SJCRH30 (cell line): ENCODE measurements at regions not wholly inside any gene's neighbourhood (a gene's known extent, or its start where the extent isn't known, plus 50 kb on each side); places are given as distances from the start of the nearest gene placed in this dataset.

Experiments used
- DNase-seq, 2 experiments: peaks; one replicate each; pipeline ENCODE4 v3.0.0-alpha.2; 2015 to 2020
- H3K27ac ChIP-seq: fragments of 250-450 bp; sonication (Bioruptor Pico); 2 replicates; pipeline ENCODE4 v1.5.1; 2020; ENCODE audit warnings: mild to moderate bottlenecking, moderate library complexity
- H3K27me3 ChIP-seq: fragments of 250-450 bp; sonication (Bioruptor Pico); 2 replicates; pipeline ENCODE4 v1.5.1; 2020; ENCODE audit warnings: mild to moderate bottlenecking, moderate library complexity
- H3K36me3 ChIP-seq: fragments of 250-450 bp; sonication (Bioruptor Pico); 2 replicates; pipeline ENCODE4 v1.5.1; 2020; ENCODE audit warnings: mild to moderate bottlenecking, moderate library complexity
- H3K4me1 ChIP-seq: fragments of 250-450 bp; sonication (Bioruptor Pico); 2 replicates; pipeline ENCODE4 v1.5.1; 2020; ENCODE audit warnings: mild to moderate bottlenecking, moderate library complexity
- H3K4me3 ChIP-seq: fragments of 250-450 bp; sonication (Bioruptor Pico); 2 replicates; pipeline ENCODE4 v1.5.1; 2020; ENCODE audit warnings: mild to moderate bottlenecking, moderate library complexity
- H3K9me3 ChIP-seq: fragments of 250-450 bp; sonication (Bioruptor Pico); replicated peaks from 2 replicates; pipeline ENCODE4 v1.5.1; 2020; ENCODE audit warnings: mild to moderate bottlenecking, moderate library complexity

DNA sequence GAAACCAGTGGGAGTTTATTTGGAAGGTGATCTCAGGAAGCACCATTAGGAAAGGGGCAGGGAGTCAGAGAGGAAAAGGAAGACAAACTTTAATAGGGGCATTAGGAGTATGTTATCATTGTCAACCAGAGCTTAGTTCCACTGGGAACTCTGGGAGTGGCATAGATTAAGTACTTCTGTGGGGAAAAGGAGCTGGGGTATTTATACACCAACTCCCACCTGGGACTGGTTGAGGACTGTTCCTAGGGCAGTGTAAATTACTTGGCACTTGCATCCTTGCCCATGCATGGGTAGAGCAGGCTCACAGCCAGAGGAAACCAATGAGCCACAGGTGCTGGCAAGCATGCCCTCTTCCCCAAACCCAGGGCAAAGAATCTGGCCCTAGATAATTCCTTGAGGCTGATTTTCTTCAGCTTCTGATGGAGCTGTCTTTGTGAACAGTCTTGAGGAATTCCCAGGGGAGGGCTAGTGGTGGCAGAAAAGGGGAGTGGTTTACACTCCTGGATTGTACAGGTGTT, 541.2 kb downstream of the MIAT start:
- Histone ChIP-seq H3K27me3 (no peaks in the 10 kb centered on the region), H3K4me1 (peaks cover 22% of the 10 kb centered on the region), H3K36me3 (no peaks in the 10 kb centered on the region), H3K27ac (no peak overlapping the region), H3K4me3 (no peak overlapping the region), H3K9me3 (0 out of 2 replicates have a peak, but pooled peaks cover 3% of the 10 kb centered on the region)
- DNase-seq, result no peak

DNA sequence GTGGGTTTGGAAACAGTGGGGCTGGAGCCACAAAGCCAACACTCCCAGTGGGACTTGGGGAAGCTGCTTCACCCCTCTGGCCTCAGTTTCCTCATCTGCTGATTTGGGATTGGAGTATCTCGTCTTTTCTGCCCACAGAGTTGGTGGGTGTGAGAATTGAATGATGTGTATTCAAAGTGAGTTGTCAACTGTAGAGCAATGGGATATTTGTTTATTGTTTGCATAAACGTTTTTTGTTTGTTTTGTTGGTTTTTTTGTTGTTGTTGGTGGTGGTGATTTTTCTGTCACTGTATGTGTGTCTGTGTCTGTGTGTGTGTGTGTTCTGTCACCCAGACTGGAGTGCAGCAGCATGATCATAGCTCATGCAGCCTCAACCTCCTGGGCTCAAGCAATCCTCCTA, 542.0 kb downstream of the MIAT start:
- Histone ChIP-seq H3K9me3 (0 out of 2 replicates have a peak, but pooled peaks cover 3% of the 10 kb centered on the region), H3K4me1 (peaks cover 22% of the 10 kb centered on the region), H3K27me3 (no peaks in the 10 kb centered on the region), H3K27ac (no peak overlapping the region), H3K36me3 (no peaks in the 10 kb centered on the region), H3K4me3 (no peak overlapping the region)
- DNase-seq, result no peak

DNA sequence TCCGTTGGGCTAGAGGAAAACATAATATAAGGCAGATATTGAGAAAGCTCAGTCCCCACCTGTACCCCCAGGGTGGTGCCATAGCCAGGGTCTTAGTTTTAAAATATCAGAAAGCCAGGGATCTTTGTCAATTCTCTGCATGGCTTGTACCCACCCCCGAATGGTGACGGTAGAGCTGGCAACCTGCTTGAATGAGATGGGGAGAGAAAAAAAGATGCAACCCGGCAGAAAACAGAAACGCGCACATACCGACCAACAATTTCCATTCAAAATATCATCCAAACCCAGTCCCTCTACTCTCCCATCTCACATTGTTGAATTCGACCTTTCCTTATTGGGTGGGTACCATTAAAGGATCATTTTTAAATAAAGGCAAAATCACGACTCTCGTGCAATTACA, 543.9 kb downstream of the MIAT start:
- H3K27ac ChIP-seq, result no peak overlapping the region
- H3K9me3 ChIP-seq, result peaks cover 3% of the 10 kb centered on the region; the same call in 1 of the 2 replicates
- no peak overlapping the region for H3K4me3 ChIP-seq
- no peaks in the 10 kb centered on the region for H3K36me3 ChIP-seq
- peaks cover 17% of the 10 kb centered on the region for H3K4me1 ChIP-seq
- DNase-seq, result no peak
- no peaks in the 10 kb centered on the region for H3K27me3 ChIP-seq

DNA sequence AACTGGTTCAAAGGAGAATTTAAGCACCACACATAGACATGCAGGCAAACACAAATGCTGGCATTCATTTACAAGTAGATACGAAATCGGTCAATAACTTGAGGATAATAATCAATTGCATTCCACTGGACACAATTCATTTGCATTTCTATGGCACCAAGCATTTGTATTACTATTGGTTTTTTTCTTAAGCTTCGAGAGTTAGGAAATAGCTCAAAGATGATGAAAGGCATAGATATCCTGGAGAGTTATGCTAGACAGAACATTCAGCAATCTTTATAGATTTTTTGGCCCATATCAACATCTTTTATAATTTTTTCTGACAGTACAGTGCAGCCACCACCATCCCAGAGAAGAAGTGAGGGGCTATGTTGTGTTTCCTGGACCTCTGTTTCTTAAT, 544.4 kb downstream of the MIAT start:
- H3K27me3 ChIP-seq, result no peaks in the 10 kb centered on the region
- H3K4me3 ChIP-seq, result no peak overlapping the region
- DNase-seq, result no peak
- H3K4me1 ChIP-seq, result peaks cover 17% of the 10 kb centered on the region
- peaks cover 3% of the 10 kb centered on the region; the same call in 1 of the 2 replicates for H3K9me3 ChIP-seq
- no peaks in the 10 kb centered on the region for H3K36me3 ChIP-seq
- peak overlapping the region; percentile 62; the same call in 1 of the 2 replicates for H3K27ac ChIP-seq

DNA sequence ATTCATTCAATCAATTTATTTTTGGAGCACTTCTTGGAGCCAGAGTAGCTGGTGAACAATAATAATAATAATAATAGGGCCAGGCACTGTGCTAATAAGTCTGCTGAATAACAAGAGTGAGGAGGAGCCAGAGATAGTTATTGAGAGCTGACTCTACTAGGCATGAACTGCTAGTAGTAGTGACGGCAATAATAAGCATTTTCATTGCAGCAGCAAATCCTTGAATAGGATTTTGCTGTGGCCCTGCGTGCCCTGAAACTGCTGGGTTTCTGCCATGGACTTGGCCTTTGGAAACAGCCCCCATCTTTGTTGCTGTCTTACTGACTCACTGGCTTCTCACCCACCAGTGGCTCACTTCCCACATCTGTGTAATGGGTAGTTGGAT, 545.9 kb downstream of the MIAT start:
- no peak overlapping the region for H3K4me3 ChIP-seq
- no peaks in the 10 kb centered on the region for H3K36me3 ChIP-seq
- DNase-seq, result no peak
- H3K27me3 ChIP-seq, result no peaks in the 10 kb centered on the region
- no peaks in the 10 kb centered on the region; the same call in 1 of the 2 replicates for H3K9me3 ChIP-seq
- H3K27ac ChIP-seq, result peak overlapping the region; percentile 62; the same call in 1 of the 2 replicates
- H3K4me1 ChIP-seq, result peaks cover 23% of the 10 kb centered on the region

DNA sequence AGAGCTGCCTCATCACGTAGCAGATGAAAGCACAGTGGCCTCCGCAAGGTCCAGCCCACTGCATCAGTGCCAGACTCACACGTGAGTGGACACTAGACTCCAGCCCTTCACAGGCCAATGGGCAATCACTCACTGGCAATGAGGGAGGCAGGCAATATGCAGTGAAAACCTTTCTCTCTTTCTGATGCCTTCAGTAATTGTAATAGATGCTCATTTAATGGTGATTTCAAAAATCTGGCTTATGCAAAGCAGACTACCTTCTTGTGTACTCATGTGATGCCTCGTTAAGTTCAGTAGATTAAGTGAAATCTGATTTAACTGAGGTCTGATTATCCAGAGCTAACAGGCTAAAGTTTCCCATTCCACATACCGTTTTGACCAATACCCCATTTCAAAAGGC, 546.9 kb downstream of the MIAT start:
- Histone ChIP-seq H3K27me3 (no peaks in the 10 kb centered on the region), H3K36me3 (no peaks in the 10 kb centered on the region), H3K4me3 (no peak overlapping the region), H3K4me1 (peaks cover 23% of the 10 kb centered on the region), H3K9me3 (no peaks in the 10 kb centered on the region; the same call in 1 of the 2 replicates), H3K27ac (no peak overlapping the region)
- no peak for DNase-seq

DNA sequence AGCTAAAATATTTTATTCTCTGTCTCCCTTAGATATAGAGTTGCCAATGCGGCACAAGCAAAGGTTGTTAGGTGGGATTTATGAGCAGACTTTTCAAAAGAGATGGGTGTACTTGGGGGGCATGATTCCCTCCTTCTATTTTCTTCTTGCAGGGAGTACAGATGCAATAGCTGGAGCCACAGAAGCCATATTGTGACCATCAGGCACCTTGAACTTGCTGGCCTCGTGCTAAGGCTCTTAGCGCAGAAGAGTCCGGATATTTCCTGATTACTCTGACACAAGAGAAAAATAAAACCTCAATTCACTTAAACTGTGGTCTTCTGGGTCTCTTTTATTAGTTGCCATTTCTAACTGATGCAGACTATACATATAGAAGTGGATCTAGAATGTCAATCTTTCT, 547.4 kb downstream of the MIAT start:
- Histone ChIP-seq H3K4me1 (peaks cover 23% of the 10 kb centered on the region), H3K9me3 (no peaks in the 10 kb centered on the region; the same call in 1 of the 2 replicates)

DNA sequence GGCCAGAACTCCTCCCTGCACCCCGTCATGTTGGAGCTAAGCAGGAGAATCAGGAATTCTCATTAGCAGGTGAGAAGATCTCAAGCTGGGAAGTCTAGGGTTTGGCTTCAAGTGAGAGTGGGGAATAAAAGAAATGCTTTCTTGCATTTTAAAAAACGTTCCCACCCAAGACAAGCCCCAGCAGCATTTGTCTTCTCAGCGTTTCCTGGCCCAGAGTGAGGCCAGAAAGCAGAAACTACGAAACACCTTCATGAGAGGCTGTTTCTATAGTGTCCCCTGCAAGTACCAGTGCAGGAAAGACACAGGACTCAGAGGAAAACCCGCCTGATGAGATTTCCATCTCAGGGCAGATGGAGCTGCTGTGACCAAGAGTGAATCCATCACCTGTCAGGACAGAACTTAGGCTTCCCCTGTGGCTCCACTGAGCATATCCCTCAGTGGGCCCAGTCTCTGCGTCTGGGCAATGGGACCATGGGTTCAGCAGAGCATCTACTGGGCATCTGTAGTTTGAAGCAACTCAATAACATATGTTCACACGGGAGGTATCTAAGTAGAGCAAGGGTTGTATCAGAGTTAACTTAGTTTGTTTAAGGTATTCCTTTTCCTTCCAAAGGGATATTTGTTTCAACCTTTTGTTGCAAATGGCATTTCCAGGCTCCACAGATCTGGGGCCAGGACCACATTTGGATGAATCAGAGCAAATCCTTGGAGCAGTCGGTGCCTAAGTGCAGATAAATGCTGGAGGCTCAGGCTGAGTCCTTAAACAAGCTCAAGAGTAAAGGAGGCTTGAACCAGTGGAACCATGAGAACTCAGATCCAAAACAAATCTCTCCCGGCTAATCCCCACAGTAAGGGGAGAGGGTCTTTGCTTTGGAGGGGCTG, 548.3 kb downstream of the MIAT start:
- DNase-seq, result no peak
- no peak overlapping the region for H3K27ac ChIP-seq

More for the DNA sequence above, 547.4 kb downstream of the MIAT start:
- H3K4me3 ChIP-seq, result no peak overlapping the region
- H3K27ac ChIP-seq, result no peak overlapping the region
- H3K36me3 ChIP-seq, result no peaks in the 10 kb centered on the region
- no peaks in the 10 kb centered on the region for H3K27me3 ChIP-seq
- DNase-seq, result no peak

DNA sequence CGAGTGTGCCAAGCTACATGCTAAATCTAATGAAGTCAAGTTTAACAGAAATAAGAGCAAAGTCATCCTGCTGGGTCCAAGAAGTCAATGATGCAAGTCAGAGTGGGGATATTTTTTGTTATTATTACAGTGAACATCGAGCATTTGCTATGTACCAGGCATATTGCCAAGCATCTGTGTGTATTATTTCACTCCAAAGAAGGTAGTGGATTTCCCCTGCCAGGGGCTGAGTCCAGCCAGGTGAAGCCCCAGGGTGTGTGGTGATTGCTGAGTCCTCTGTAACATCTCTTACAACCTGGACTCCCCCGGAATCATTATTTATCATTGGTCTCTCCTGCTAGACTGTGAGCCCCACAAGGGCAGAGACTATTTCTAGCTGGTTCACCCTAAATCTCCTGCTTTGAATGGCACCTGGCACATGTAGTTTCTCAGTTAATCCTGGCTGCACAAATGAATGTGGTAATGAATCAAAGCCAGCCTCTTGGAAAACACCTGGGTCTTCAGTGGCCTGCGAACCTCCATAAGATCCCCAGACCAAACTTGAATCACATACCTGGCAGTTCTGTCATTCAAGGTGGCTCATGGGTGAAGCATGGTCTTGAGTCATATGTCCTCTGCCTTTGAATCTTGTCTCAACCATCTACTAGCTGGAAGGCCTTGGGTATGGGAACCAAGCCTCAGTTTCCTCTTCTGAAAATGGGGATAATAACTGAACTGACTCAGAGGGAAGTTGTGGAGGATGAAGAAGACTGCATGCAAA, 549.2 kb downstream of the MIAT start:
- no peak overlapping the region for H3K27ac ChIP-seq
- no peak for DNase-seq

More for the DNA sequence above, 548.3 kb downstream of the MIAT start:
- Histone ChIP-seq H3K9me3 (no peaks in the 10 kb centered on the region; the same call in 1 of the 2 replicates), H3K4me3 (no peak overlapping the region), H3K4me1 (peaks cover 23% of the 10 kb centered on the region), H3K27me3 (no peaks in the 10 kb centered on the region), H3K36me3 (no peaks in the 10 kb centered on the region)

DNA sequence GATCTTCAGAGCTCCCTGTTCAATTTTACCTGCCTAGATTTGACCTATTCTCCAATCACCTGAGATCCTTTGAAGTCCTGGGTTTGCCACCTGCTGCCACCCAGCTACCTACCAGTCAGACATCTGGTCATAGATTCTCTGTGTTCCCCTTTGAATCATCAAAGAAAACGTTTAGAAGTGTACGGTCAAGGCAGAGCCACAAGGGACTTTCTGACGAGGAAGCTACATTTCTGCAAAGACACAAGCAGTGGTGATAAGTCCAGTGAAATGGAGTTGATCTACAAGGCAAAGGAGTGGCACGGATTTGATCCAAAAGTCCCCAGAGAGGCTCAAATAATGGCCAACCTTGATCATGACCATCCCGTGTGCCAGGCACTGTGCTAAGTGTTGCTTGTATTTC, 549.9 kb downstream of the MIAT start:
- Histone ChIP-seq H3K9me3 (no peaks in the 10 kb centered on the region; the same call in 1 of the 2 replicates), H3K27me3 (no peaks in the 10 kb centered on the region), H3K4me3 (no peak overlapping the region), H3K4me1 (peaks cover 23% of the 10 kb centered on the region), H3K27ac (no peak overlapping the region), H3K36me3 (no peaks in the 10 kb centered on the region)
- no peak for DNase-seq

More for the DNA sequence above, 549.2 kb downstream of the MIAT start:
- H3K4me1 ChIP-seq, result peaks cover 23% of the 10 kb centered on the region
- no peak overlapping the region for H3K4me3 ChIP-seq
- no peaks in the 10 kb centered on the region for H3K36me3 ChIP-seq
- H3K27me3 ChIP-seq, result no peaks in the 10 kb centered on the region
- no peaks in the 10 kb centered on the region; the same call in 1 of the 2 replicates for H3K9me3 ChIP-seq

DNA sequence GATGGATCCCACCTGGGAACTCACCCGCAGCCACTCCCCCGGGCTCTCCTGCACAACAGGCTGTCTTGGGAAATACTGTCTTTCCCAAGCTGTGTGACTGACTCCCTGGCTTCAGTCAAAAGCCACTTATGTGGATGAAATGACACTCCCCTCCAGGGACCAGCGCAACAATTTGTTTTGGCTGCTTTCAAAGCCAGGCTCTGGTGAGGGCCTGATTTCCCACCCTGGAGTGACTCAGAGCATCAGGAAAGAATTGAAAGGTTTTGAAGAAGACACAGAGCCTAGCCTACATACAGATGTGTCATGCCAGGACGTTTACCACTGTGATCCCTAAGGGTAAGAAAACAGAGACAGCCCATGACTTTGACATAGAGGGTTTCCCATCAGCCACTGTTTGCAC, 550.5 kb downstream of the MIAT start:
- Histone ChIP-seq H3K4me1 (peaks cover 22% of the 10 kb centered on the region), H3K9me3 (no peaks in the 10 kb centered on the region; the same call in 1 of the 2 replicates), H3K36me3 (no peaks in the 10 kb centered on the region), H3K4me3 (no peak overlapping the region), H3K27ac (no peak overlapping the region), H3K27me3 (no peaks in the 10 kb centered on the region)
- no peak for DNase-seq

DNA sequence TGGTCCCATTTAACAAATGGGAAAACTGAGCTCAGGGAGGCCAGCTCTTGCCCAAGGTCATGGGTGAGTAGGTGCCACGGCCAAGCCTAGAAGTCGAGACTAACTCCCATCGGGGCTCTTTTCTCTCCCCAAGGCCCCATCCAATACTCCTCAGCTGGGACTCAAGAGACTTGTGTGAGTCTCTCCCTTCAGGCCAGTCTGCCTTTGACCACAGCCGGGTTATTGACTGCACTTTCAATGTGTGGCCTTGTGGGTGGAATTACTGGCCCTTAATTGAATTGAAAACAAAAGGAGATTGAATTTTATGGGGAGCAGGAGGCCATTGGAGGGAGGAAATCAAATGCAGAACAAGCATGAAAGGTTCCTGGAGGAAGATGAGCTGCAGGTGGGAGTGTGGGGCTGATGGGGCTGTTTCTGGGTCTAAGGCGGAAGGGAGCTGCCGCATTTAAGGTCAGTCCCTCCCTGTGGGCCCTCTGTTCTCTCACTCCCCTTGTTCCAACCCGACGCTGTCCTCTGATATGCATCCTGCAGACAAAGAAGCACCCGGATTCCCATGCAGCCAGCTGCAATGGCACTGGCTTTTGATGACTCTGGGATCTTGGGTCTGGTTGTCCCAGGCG, 552.8 kb downstream of the MIAT start:
- Histone ChIP-seq H3K9me3 (no peaks in the 10 kb centered on the region; the same call in 1 of the 2 replicates), H3K4me3 (no peak overlapping the region), H3K27me3 (no peaks in the 10 kb centered on the region), H3K36me3 (no peaks in the 10 kb centered on the region), H3K27ac (no peak overlapping the region), H3K4me1 (peaks cover 20% of the 10 kb centered on the region)
- DNase-seq, result no peak

DNA sequence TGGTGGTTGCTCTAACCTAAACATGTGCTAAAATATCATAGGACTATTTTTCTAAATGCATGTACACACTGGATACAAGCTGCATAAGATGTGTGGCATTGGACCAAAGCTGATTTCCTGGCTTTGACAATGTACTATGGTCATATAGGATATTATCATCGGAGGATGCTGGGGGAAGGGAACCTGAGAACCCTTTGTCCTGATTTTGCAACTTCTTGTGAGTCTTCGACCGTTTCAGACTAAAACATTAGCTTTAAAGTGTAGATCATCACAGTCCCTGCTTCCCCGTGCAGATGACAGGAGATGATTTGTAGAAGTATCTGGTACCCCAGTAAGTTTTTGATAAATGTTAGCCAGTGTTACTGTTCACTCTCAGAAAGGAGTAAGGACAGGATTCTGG, 554.7 kb downstream of the MIAT start:
- Histone ChIP-seq H3K4me3 (no peak overlapping the region), H3K4me1 (peaks cover 20% of the 10 kb centered on the region), H3K9me3 (no peaks in the 10 kb centered on the region), H3K27ac (no peak overlapping the region), H3K36me3 (no peaks in the 10 kb centered on the region), H3K27me3 (no peaks in the 10 kb centered on the region)
- DNase-seq, result no peak

DNA sequence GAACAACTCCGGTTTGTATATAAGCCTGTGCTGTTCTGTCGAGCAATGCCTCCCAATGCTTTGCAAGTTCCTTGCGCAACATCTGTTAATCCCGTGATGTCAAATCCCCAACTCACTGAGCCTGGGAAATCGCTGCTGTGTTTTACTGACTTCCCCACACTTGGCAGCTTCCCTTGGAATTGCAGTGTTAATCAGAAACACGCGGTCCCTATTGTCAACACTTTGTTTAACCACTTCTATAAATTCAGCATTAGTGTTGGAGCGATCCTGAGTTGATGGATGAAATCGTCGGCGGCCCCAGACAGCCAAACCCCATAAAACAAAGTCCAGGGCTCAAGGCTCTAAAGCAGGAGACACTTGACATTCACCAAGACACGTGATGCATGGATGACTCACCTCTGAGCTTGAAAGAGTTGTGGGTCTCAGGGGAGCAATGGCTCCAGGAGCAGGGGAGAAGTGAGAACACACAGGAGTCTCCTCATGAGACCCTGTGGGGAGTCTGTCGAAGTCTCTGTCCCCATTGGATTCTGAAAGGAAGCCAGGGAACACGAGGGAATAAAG, 555.3 kb downstream of the MIAT start:
- Histone ChIP-seq H3K9me3 (no peaks in the 10 kb centered on the region), H3K4me3 (no peak overlapping the region), H3K27me3 (no peaks in the 10 kb centered on the region), H3K27ac (no peak overlapping the region), H3K36me3 (no peaks in the 10 kb centered on the region), H3K4me1 (peaks cover 20% of the 10 kb centered on the region)
- DNase-seq, result peak; percentile 56 to 73
